Superior temporal gyrus (tissue), 1 donor: ENCODE measurements at regions not wholly inside any gene's neighbourhood (a gene's known extent, or its start where the extent isn't known, plus 50 kb on each side); places are given as distances from the start of the nearest gene placed in this dataset.
"Not testable (repeated sequence)": the region's sequence is repeated elsewhere in the genome, so short reads cannot be mapped to it uniquely, and the experiment has no call there.

Experiments used
- DNase-seq: peaks from one replicate; pipeline ENCODE4 v3.0.0-alpha.2; 2016; ENCODE audit errors: extremely low spot score

DNA sequence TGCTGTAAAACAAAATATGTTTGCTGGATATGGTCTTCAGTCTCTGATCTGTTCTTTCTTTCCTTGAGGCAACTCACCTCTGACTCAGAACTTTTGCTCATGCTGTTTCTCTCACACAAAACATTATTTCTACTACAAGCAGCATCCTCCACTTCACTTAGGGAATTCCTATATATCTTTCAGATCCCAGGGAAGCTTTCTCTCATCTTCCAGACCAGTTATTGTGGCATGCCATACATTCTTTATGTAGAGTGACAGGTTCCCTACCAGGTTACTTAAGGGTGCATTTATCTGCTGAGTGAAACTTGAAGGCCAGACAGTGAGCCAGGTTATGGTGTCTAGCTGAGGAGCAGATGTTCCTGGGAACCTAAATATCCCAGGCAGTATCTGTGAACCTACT, 1226.0 kb downstream of the CDH8 start:
- DNase-seq: no peak

DNA sequence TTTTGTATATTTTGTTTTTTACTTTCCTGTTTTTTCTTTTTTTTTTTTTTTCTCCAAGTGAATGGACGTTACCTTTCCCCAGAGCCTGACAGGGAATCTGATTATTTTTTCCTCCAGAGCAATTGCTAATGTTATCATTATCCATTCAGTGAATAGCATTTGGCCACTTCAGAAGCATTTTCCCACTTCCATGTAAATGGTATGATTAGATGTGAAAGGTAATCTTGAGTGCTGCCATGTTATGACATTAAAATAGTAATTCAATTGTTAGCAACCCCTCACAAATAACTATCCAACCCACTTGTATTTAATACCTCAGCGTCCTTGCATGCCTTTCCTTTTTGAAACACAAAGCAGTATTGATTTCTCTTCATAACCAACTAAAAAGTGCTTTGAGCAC, 1243.8 kb downstream of the CDH8 start:
- no peak for DNase-seq

DNA sequence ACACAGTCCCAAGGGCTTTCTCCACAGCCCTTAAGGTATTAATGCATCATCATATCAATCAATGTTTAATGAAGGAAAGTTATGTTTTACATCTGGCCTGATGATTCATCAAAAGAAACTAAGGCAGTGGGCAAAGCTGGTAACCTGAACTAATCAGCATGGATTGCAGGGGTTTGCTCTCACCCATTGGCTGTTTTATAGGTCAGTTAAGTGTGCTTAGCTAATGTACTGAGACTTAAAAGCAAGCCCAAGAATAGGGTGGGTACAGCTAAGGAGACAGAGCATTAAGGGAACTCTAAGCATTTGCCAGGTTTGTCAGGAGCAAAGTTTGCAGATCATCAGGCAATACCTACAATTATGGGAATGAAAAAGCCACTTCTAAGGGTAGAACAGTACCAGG, 1247.6 kb downstream of the CDH8 start:
- DNase-seq: no peak

DNA sequence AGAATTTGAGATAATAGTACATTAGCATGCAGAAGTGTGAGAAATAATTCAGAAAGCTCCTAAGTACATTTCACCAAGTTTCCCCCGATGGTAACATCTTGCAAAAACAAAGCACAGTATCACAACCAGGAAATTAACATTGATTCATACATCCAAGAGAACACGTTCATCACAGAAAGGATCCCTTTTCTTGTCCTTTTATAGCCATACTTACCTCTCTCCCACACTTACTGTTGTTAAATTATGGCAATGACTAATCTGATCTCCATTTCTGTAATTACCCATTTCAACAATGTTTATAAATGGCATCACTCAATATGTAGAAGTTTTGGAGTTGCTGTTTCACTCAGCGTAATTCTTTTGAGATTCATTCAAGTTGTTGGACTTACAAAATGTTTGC, 1260.0 kb downstream of the CDH8 start:
- DNase-seq: no peak

DNA sequence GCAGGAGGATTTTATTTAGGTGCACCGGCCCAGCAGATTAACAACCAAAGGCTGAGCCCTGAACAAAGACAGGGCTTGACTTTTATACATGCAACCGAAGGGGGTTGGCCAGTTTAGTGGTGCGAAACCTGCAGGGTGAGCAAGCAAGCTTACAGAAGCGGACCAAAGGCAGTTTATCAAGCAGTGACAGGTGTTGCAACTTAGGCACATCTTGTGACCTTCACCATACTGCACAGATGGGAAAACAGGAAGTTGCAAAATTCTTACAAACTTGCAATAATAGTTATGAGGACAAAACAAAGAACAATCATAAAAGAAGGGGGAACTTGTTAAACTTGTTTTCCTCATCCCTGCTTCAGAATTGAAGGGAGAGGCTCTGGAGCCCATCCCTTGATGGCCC, 1265.1 kb downstream of the CDH8 start:
- DNase-seq: no peak

DNA sequence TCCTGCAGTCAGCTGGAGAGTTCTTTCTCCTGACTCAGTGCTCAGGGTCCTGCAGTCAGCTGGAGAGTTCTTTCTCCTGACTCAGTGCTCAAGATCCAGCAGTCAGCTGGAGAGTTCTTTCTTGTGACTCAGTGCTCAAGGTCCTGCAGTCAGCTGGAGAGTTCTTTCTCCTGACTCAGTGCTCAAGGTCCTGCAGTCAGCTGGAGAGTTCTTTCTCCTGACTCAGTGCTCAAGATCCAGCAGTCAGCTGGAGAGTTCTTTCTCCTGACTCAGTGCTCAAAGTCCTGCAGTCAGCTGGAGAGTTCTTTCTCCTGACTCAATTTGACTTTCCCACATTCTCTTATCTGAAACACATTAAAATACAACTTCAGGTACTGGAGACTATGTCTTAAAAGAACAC, 1265.9 kb downstream of the CDH8 start:
- DNase-seq: not testable (repeated sequence)

DNA sequence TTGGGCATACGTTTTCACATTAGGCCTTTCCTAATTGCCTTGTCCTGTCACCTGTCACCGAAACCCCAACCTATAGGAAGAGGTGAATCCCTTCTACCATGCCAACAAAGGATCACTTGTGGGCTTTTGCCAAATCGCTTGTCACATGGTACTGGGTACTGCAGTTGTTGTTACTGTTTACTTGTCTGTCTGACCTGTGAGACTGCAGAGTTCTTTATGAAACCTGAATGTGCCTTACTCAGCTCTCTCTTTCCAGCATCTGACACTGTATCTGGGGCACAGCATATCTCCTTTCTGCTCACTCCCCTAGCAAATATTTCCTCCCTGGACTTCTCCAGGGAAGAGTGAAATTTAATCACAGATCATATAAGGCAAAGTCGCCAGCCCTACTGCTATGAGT, 1272.4 kb downstream of the CDH8 start:
- DNase-seq: no peak

DNA sequence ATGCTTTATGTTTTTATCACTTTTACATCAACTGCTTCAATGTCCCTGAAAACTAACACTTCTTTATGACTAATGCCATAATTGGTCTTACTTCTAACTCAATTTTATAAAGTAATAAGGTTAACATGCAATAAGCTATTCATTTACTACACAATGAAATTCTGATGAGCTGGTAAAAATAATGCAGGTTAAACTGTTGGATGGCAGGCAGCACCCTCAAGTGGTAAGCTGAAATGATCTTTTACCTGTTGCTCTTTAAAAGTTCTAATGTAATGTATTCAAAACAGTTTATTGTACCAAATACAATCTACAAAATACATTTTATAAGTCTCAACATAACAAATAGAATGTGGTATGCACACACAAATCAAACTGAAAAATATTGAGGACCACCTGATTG, 1280.3 kb downstream of the CDH8 start:
- DNase-seq: no peak

DNA sequence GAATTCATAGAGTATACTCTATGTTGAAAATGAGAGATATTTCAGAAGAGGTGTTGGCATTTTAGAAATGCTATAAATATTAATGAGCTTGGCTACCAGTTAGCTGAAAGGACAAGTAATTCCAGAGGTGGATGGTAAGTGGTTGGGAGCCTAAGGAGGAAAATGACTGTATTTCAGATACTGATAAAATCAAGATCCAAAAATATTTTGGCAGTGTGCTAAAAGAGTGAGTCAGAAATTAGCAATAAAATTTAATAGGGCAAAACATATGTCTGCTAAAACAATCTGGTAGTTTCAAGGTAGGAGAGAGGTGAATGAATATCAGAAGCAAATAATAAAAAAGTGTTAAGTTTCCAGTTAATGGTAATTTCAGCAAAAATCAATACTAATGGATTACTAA, 1287.9 kb downstream of the CDH8 start:
- DNase-seq: no peak

DNA sequence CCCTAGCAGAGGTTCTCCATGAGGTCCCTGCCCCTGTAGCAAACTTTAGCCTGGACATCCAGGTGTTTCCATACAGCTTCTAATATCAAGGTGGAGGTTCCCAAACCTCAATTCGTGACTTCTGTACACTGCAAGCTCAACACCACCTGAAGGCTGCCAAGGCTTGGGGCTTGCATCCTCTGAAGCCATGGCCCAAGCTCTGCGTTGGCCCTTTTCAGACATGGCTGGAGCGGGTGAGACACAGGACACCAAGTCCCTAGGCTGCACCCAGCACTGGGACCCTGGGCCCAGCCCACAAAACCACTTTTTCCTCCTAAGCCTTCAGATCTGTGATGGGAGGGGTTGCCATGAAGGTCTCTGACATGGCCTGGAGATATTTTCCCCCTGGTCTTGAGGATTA, 1292.0 kb downstream of the CDH8 start:
- DNase-seq: no peak

DNA sequence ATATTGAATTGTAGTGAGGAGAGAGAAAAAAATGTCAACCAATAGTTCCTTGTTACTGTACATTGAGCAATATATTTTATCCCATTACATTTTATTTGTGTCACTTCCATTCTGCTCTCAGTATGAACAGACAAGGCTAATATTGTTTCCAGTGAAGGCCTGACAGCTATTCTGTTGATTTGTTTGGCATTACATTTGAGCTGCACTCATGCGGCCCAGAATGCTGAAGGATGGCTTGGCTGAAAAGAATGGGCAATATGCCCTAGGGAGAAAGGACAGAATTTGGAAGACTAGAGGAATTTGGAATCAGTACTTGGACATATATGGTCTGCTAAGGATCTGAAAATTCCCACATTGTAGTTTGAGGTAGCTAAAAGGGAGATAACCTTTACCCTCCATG, 1294.4 kb downstream of the CDH8 start:
- DNase-seq: no peak

DNA sequence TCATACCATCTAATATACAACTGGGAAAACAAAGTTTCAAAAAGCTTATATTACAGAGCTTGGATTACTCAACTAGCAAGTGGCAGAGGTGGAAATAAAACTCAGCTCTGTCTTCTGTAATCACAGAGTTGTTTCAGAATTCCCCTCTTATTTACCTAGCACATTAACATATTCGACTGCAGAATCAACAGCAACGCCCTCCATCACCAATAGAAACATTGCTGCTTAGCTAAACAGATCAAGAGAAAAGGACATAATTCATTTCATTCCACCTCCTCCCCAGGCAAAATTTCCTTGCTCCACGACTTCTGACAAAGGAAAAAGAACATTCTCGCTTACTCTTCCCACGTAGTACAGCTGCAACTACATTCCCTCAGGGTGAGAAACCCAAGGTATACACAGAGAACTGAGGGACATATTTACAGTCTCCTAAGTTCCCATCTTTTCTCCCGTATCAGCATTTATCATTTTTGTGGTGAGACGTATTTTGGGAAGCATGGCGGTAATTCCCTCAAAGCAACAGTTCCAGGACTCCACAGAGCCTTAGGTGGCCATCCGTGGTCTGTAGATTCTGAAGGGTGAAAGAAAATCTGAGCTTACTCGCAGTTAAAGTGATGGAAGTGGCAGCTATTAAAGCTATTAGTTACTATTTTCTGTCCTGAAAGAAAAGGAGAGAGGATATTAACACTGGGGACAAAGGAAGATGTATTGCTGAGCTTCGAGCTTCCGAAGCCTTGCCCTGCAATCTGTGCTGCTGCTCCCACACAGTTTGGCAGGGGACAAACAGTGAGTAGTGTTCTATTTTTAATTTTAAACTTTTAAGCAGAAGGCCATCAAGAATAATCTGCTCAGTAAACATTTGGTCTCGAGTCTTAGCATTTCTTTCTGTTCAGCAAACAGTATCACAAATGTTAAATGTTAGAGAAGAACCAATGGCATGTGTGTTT, 1296.2 kb downstream of the CDH8 start:
- DNase-seq: no peak

DNA sequence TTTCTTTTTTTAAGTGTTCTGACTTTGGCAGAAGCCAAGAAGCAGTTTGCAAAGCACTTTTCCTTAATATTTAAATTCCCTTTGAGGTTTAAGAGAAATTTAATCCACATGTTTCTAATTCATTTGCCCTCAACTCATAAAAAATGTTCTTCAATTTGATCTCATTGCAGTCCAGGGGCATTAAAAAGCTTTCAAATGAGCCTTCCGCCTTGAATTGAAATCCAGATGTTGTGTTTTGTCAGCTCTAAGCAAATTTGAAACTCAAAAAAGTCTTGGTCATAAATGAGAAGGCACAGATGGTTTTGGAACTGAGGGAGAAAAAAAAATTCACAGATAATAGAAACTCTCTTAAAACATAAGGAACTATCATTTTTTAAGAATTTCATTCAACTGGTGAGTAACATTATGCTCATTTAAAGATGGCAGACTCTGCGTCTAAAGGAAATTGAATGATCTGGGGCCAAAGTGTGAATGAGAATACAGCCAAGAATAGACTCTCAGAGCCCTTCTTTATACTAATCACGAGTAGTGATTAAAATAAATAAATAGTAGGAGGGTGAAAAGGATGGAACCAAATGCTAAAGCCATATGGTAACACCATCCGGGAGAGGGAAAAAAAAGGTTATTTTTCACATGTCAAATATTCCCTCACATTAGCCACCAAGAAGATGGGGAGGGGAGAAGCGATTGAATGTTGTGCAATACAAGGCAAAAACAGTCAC, 1304.7 kb downstream of the CDH8 start:
- DNase-seq: peak; percentile 35

DNA sequence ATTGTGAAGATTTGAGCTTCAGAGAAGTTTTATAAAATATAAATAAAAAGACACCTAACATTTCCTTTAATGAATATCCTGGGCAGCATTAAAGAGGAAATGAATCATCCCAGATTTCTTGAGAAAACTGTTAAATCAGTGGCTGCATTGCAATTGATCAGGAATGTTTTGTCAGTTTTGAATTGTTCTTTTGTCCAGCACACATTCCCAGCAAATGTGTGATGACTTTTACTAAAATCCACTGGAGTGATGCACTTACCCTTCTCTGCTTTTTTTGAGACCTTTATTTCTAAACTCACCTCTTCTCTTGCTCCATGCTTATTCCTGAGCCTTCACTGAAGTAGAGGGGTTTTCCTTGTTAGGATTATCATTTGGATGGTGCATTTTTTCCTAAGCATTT, 1307.2 kb downstream of the CDH8 start:
- DNase-seq: no peak

DNA sequence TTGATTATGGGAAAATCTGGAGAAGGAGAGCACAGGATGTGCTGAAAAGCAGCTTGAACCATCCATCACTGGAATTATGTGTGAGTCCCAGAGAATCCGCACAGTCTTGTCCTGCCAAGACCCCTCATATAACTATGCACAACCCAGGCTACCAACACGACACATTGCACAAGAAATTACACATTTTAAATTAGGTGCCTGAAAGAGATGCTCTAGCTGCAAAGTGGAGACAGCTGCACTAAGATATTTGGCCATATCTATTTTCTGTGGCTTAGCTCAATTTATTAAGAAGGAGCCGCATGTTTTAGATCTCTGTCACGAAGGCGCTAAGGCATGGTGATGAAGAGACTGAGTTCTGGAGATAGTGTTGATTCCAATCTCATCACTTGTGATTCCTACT, 1308.4 kb downstream of the CDH8 start:
- DNase-seq: no peak

DNA sequence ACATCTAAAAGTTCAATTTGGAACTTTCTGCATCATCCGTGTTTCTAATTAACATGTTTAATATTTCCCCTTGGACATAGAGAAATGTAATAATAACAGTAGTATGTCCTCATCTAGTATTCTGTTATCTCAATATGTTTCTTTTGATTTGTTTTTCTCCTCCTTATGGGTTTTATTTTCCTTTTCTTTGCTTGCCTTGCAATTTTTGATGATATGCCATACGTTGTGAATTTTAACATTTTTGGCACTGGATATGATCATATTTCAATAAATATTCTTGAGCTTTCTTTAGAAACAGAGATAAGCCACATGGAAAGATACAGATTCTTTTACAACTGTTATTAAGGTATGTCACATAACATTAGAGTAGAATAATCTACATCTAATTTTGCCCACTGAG, 1316.2 kb downstream of the CDH8 start:
- no peak for DNase-seq

DNA sequence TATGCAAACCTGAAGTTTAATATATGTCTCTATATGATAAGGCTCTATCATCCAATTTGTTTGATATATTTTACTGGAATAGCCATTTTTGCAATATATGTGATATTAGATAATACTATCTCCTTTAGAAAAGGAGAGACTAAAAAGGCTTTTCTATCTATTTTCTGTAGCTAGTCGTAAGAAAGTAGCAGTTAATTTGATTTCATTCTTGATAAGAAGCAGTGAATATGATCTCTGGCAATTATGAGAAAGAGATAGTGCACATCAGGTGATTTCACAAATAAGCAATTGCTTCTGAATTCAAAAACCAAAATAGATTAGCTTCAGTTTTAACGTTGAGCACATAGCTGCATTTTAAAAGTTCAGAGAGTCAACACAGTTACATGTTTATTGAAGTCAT, 1318.4 kb downstream of the CDH8 start:
- no peak for DNase-seq

DNA sequence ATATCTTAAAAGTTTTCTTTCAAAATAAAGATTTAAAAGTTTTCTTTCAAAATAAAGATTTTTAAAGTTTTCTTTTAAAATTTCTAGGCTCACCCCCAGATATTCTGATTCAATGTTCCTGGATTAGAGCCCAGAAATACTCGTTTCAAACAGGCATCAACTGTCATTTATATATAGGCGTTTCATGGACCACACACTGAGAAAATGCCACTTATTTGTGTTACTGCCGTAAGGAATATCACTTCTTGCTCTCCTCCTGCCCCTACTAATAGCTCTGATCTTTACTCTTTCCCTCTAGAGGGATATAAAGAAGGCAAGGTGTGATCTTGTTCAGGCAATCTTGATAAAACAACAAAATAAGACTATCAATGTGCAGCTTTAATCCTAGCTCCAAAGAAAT, 1324.1 kb downstream of the CDH8 start:
- DNase-seq: no peak

DNA sequence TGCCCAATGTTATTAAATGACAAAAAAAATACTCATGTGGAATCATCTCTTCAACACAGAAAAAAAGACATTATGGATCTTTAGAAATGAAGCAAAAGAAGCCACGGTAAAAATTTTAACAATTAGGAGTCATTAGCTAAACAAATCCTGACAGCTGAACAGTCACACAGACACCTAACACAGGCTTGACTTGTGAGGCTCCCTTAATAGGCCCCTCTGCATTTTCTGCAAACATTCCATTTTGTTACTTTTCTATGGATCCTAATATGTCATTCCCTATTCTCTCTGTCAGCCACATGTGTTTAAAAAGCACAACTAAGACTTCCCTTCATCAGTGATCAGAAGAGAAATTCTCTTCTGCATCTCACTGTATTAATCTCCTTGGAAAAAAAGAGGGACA, 1331.5 kb downstream of the CDH8 start:
- DNase-seq: no peak

DNA sequence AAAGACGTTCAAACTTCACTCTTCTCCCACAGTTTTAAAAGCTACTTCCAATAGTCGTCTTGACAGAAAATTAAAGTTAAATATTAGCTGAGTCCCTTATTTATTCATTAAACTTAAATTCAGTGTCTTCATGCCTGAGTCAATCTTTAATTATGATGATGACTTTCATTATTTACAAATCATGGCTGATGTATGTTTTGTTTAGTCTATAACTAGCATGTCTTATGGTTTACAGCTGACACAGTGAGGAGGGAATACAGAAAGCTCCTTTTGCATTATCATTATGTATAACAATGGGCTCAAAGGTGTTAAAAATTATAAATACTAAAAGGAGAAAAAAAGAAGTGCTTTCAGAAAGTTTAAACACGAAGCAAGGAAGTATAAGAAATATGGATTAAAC, 1333.1 kb downstream of the CDH8 start:
- no peak for DNase-seq

DNA sequence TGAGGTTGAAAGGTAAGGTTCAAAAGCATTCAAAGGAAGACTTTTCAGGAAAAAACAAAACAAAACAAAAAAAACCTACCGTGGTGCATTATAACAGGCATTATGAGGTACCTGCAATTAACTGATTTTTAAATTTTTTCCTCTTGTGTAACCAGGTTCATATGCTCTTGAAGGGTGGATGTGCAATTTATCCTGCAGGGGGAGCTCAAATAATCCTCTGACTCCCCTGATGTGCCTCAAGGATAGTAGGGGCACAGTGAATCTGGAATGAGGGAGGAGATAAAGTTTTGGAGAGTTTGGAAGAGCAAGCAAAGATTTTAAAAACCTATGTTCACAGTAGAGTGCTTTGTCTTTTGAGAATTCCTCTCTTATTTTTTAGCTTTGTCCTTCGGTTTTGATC, 1349.4 kb downstream of the CDH8 start:
- no peak for DNase-seq

DNA sequence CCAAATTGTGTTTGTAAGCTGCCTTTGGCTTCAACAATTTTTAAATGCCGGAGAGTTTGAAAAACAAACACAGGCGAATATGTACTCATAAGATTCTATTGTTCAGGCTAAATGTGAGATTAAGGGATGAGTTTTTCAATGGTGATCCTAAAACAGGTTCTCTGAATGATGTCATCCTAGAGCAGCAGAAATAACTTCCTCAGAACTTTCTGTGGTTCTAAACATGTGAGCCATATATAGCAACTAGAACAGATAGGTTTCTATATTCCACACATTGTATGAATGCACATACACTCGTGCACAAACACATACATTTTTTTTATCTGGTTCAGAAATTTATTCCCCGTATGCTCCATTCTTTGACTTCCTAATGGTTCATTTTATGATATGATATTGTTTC, 1352.2 kb downstream of the CDH8 start:
- no peak for DNase-seq

DNA sequence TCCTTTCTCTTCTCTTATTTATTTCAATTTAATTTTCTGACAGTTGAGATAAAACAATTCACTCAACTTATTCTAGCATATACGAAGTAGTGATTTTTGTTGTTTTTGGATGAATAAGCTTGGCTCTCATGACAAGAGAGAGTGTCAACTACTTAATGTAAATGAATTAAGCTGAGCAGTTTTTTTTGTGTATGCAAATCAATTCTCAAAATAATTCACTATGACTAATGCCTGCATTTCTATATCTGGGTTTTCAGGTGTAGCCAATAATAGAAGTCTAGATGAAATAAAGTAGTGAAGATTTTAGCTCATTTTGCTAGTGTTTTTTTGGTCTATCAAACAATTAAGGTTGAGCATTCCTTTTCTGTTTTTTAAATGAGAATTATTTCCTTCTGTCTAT, 1354.0 kb downstream of the CDH8 start:
- DNase-seq: no peak
